ENCODE measurements at regions not wholly inside any gene's neighbourhood (a gene's known extent, or its start where the extent isn't known, plus 50 kb on each side); places are given as distances from the start of the nearest gene placed in this dataset.

GRCh38 chr20:12502443-12502842, 506.3 kb upstream of the SPTLC3 start:
- Histone ChIP-seq H3K27ac (no peak overlapping the region), H3K9me3 (ENCODE audit: control insufficient read depth, low read length) (no peaks in the 10 kb centered on the region), H3K36me3 (ENCODE audit: control insufficient read depth, insufficient read depth, low read length) (no peaks in the 10 kb centered on the region), H2AFZ (no peak overlapping the region), H3K4me3 (ENCODE audit: low read depth, low read length) (no peak overlapping the region), H3K9ac (no peak overlapping the region), H3K79me2 (no peaks in the 10 kb centered on the region), H3K4me2 (ENCODE audit: low read length) (no peak overlapping the region), H3K4me1 (no peaks in the 10 kb centered on the region), H3K27me3 (ENCODE audit: control insufficient read depth, insufficient read depth, low read length) (no peaks in the 10 kb centered on the region)
- TF ChIP-seq CTCF (IDR thresholded peaks at IDR 0.05) = no peak

GRCh38 chr20:12504779-12505178, 504.0 kb upstream of the SPTLC3 start:
- no peak for TF ChIP-seq CTCF (IDR thresholded peaks at IDR 0.05)
- Histone ChIP-seq H2AFZ (no peak overlapping the region), H3K9ac (no peak overlapping the region)

GRCh38 chr20:12511499-12511898, 497.3 kb upstream of the SPTLC3 start:
- Histone ChIP-seq H3K4me2 (ENCODE audit: low read length) (no peak overlapping the region), H2AFZ (no peak overlapping the region), H3K4me1 (no peaks in the 10 kb centered on the region), H3K27ac (no peak overlapping the region), H3K79me2 (no peaks in the 10 kb centered on the region), H3K9me3 (ENCODE audit: control insufficient read depth, low read length) (no peaks in the 10 kb centered on the region), H3K27me3 (ENCODE audit: control insufficient read depth, insufficient read depth, low read length) (no peaks in the 10 kb centered on the region), H3K9ac (no peak overlapping the region), H3K36me3 (ENCODE audit: control insufficient read depth, insufficient read depth, low read length) (no peaks in the 10 kb centered on the region), H3K4me3 (ENCODE audit: low read depth, low read length) (no peak overlapping the region)
- no peak for TF ChIP-seq CTCF (IDR thresholded peaks at IDR 0.05)

More at GRCh38 chr20:12504779-12505178, 504.0 kb upstream of the SPTLC3 start:
- no peaks in the 10 kb centered on the region for H3K27me3 ChIP-seq (ENCODE audit: control insufficient read depth, insufficient read depth, low read length)
- H3K4me2 ChIP-seq (ENCODE audit: low read length) = no peak overlapping the region
- no peak overlapping the region for H3K27ac ChIP-seq
- no peaks in the 10 kb centered on the region for H3K79me2 ChIP-seq
- H3K4me3 ChIP-seq (ENCODE audit: low read depth, low read length) = no peak overlapping the region
- H3K4me1 ChIP-seq = no peaks in the 10 kb centered on the region
- H3K9me3 ChIP-seq (ENCODE audit: control insufficient read depth, low read length) = no peaks in the 10 kb centered on the region
- H3K36me3 ChIP-seq (ENCODE audit: control insufficient read depth, insufficient read depth, low read length) = no peaks in the 10 kb centered on the region

GRCh38 chr20:12512755-12513154, 496.0 kb upstream of the SPTLC3 start:
- Histone ChIP-seq H3K79me2 (no peaks in the 10 kb centered on the region), H3K9ac (no peak overlapping the region), H3K27me3 (ENCODE audit: control insufficient read depth, insufficient read depth, low read length) (no peaks in the 10 kb centered on the region), H3K4me3 (ENCODE audit: low read depth, low read length) (no peak overlapping the region), H3K4me1 (no peaks in the 10 kb centered on the region), H3K9me3 (ENCODE audit: control insufficient read depth, low read length) (no peaks in the 10 kb centered on the region), H2AFZ (no peak overlapping the region), H3K4me2 (ENCODE audit: low read length) (no peak overlapping the region), H3K36me3 (ENCODE audit: control insufficient read depth, insufficient read depth, low read length) (no peaks in the 10 kb centered on the region), H3K27ac (no peak overlapping the region)
- no peak for TF ChIP-seq CTCF (IDR thresholded peaks at IDR 0.05)

- no peak overlapping the region for H3K27ac ChIP-seq
- H3K9me3 ChIP-seq (ENCODE audit: control insufficient read depth, low read length) = no peaks in the 10 kb centered on the region
- H3K4me3 ChIP-seq (ENCODE audit: low read depth, low read length) = no peak overlapping the region
- TF ChIP-seq CTCF (IDR thresholded peaks at IDR 0.05) = no peak
- no peak overlapping the region for H3K4me2 ChIP-seq (ENCODE audit: low read length)
- no peak overlapping the region for H3K9ac ChIP-seq
- no peak overlapping the region for H2AFZ ChIP-seq
- H3K27me3 ChIP-seq (ENCODE audit: control insufficient read depth, insufficient read depth, low read length) = no peaks in the 10 kb centered on the region
- H3K79me2 ChIP-seq = no peaks in the 10 kb centered on the region
- no peaks in the 10 kb centered on the region for H3K36me3 ChIP-seq (ENCODE audit: control insufficient read depth, insufficient read depth, low read length)
- H3K4me1 ChIP-seq = no peaks in the 10 kb centered on the region
Observed at GRCh38 chr20:12528104-12528503, 480.7 kb upstream of the SPTLC3 start.
